H1 (cell line): ENCODE measurements at regions not wholly inside any gene's neighbourhood (a gene's known extent, or its start where the extent isn't known, plus 50 kb on each side); places are given as distances from the start of the nearest gene placed in this dataset.

ENCODE experiments used
- CTCF ChIA-PET: fragments of 300-600 bp; sonication (Branson Sonifier 250); formaldehyde crosslinking; loops from one replicate; lab custom pipeline; 2021; ENCODE audit not compliant: partially characterized antibody; lab: Charles Lee
- POLR2A ChIA-PET: fragments of 300-600 bp; sonication (Branson Sonifier 250); formaldehyde crosslinking; loops from one replicate; lab custom pipeline; 2021; ENCODE audit warnings: inconsistent platforms; ENCODE audit not compliant: partially characterized antibody; lab: Charles Lee
- DNase-seq, 2 experiments: peaks; one replicate each; pipeline versions ENCODE4 v3.0.0 to v3.0.0-alpha.2; 2010 to 2022; ENCODE audit warnings: low spot score in 2 of 2, low read depth in 1 of 2, mixed read lengths in 1 of 2
- FAIRE-seq: peaks from 2 replicates; lab custom pipeline; 2011; peaks lifted over from hg19 to GRCh38; lab: Jason Lieb, UNC
- H2AFZ ChIP-seq: 2 replicates; pipeline ENCODE4 v1.8.1; 2012; ENCODE audit warnings: low read length, inconsistent platforms
- H2AK5ac ChIP-seq: 2 replicates; pipeline ENCODE4 v1.6.1; 2013; ENCODE audit warnings: low read depth, low read length
- H2BK120ac ChIP-seq: replicated peaks from 2 replicates; pipeline ENCODE3; 2013; ENCODE audit warnings: low read depth, low read length, inconsistent platforms
- H2BK12ac ChIP-seq: 2 replicates; pipeline ENCODE4 v1.6.1; 2013; ENCODE audit warnings: low read depth, low read length
- H2BK15ac ChIP-seq: 2 replicates; pipeline ENCODE4 v1.6.1; 2013; ENCODE audit warnings: low read length
- H2BK20ac ChIP-seq: 2 replicates; pipeline ENCODE4 v1.6.1; 2013; ENCODE audit warnings: low read length
- H2BK5ac ChIP-seq: 2 replicates; pipeline ENCODE4 v1.6.1; 2013; ENCODE audit warnings: low read depth, low read length
- H3K14ac ChIP-seq: 2 replicates; pipeline ENCODE4 v1.6.1; 2013; ENCODE audit warnings: inconsistent platforms; ENCODE audit not compliant: insufficient read length
- H3K18ac ChIP-seq: 2 replicates; pipeline ENCODE4 v1.6.1; 2013; ENCODE audit warnings: low read length; ENCODE audit errors: extremely low read depth
- H3K23ac ChIP-seq: 2 replicates; pipeline ENCODE4 v1.6.1; 2013; ENCODE audit warnings: inconsistent platforms; ENCODE audit not compliant: insufficient read length
- H3K23me2 ChIP-seq: 2 replicates; pipeline ENCODE4 v1.6.1; 2013; ENCODE audit warnings: low read depth, low read length
- H3K27ac ChIP-seq: 2 replicates; pipeline ENCODE4 v1.6.1; 2011; ENCODE audit warnings: low read depth, low read length, inconsistent platforms
- H3K27me3 ChIP-seq, 4 experiments: replicated peaks in 1 of 4; 1 replicate in 1 of 4; 2 replicates in 3 of 4; pipeline versions ENCODE4 v1.6.1 to v1.8.1; 2011 to 2013; ENCODE audit warnings: low read length in 3 of 4, mild to moderate bottlenecking in 3 of 4, inconsistent platforms in 2 of 4, mixed read lengths in 2 of 4, moderate library complexity in 1 of 4; ENCODE audit not compliant: control insufficient read depth in 3 of 4, insufficient read depth in 3 of 4; ENCODE audit errors: extremely low read depth in 1 of 4
- H3K36me3 ChIP-seq, 4 experiments: 2 replicates each; pipeline versions ENCODE4 v1.6.1 to v1.8.1; 2011 to 2013; ENCODE audit warnings: mild to moderate bottlenecking in 4 of 4, low read length in 3 of 4, moderate library complexity in 2 of 4, control low read depth in 1 of 4, inconsistent platforms in 1 of 4; ENCODE audit not compliant: insufficient read depth in 4 of 4, control insufficient read depth in 2 of 4
- H3K4ac ChIP-seq: replicated peaks from 2 replicates; pipeline ENCODE3; 2013; ENCODE audit warnings: low read length, low read depth, mixed read lengths, inconsistent platforms; ENCODE audit not compliant: insufficient read length
- H3K4me1 ChIP-seq, 4 experiments: replicated peaks in 1 of 4; 1 replicate in 1 of 4; 2 replicates in 3 of 4; pipeline versions ENCODE4 v1.6.1 to v1.8.1; 2011 to 2013; ENCODE audit warnings: low read length in 3 of 4, inconsistent platforms in 2 of 4, mixed read lengths in 1 of 4; ENCODE audit not compliant: insufficient read depth in 4 of 4, control insufficient read depth in 3 of 4
- H3K4me2 ChIP-seq, 2 experiments: 2 replicates each; pipeline versions ENCODE4 v1.6.1 to v1.8.1; 2011 to 2013; ENCODE audit warnings: low read depth in 2 of 2, low read length in 2 of 2, control low read depth in 1 of 2, inconsistent platforms in 1 of 2, mild to moderate bottlenecking in 1 of 2; ENCODE audit not compliant: insufficient read depth in 1 of 2
- H3K4me3 ChIP-seq, 4 experiments: fragments of 200-600, 300-600 bp in 1 of 4; sonication (generic), shearing (Covaris generic), sonication (Bioruptor Twin) in 1 of 4; 2 replicates each; pipeline versions ENCODE4 v1.5.1 to v1.8.1; 2011 to 2016; ENCODE audit warnings: low read length in 4 of 4, low read depth in 3 of 4, control low read depth in 2 of 4, inconsistent platforms in 2 of 4, mild to moderate bottlenecking in 2 of 4, mixed read lengths in 1 of 4, moderate library complexity in 1 of 4; ENCODE audit not compliant: insufficient read depth in 2 of 4; ENCODE audit errors: extremely low read depth in 1 of 4
- H3K56ac ChIP-seq: replicated peaks from 2 replicates; pipeline ENCODE3; 2013; ENCODE audit warnings: low read depth, mild to moderate bottlenecking, mixed read lengths, low read length, inconsistent platforms; ENCODE audit not compliant: insufficient read length
- H3K79me1 ChIP-seq: 2 replicates; pipeline ENCODE4 v1.6.1; 2013; ENCODE audit warnings: low read depth, low read length, control low read depth
- H3K79me2 ChIP-seq, 2 experiments: 2 replicates each; pipeline versions ENCODE4 v1.6.1 to v1.8.1; 2012 to 2013; ENCODE audit warnings: low read length in 2 of 2, mild to moderate bottlenecking in 2 of 2, inconsistent platforms in 1 of 2; ENCODE audit not compliant: insufficient read depth in 2 of 2, control insufficient read depth in 1 of 2
- H3K9ac ChIP-seq, 4 experiments: replicated peaks in 1 of 4; 1 replicate in 1 of 4; 2 replicates in 3 of 4; pipeline versions ENCODE4 v1.6.1 to v1.8.1; 2011 to 2013; ENCODE audit warnings: low read depth in 3 of 4, low read length in 3 of 4, control low read depth in 2 of 4, mild to moderate bottlenecking in 2 of 4, moderate library complexity in 2 of 4, inconsistent platforms in 1 of 4; ENCODE audit errors: extremely low read depth in 1 of 4
- H3K9me3 ChIP-seq, 2 experiments: 2 replicates each; pipeline versions ENCODE4 v1.6.1 to v1.8.1; 2012 to 2013; ENCODE audit warnings: mild to moderate bottlenecking in 2 of 2, moderate library complexity in 2 of 2, control low read depth in 1 of 2, inconsistent platforms in 1 of 2, low read depth in 1 of 2, low read length in 1 of 2, mixed read lengths in 1 of 2; ENCODE audit not compliant: insufficient read depth in 2 of 2
- H4K20me1 ChIP-seq, 2 experiments: replicated peaks in 1 of 2; 2 replicates each; pipeline versions ENCODE3 to v1.8.1; 2011 to 2013; ENCODE audit warnings: inconsistent platforms in 2 of 2, low read length in 2 of 2, mild to moderate bottlenecking in 1 of 2; ENCODE audit not compliant: insufficient read depth in 2 of 2, control insufficient read depth in 1 of 2
- H4K5ac ChIP-seq: 2 replicates; pipeline ENCODE4 v1.6.1; 2013; ENCODE audit warnings: low read length, low read depth, mixed read lengths, inconsistent platforms; ENCODE audit not compliant: insufficient read length
- H4K8ac ChIP-seq: 2 replicates; pipeline ENCODE4 v1.8.0; 2013; ENCODE audit warnings: mild to moderate bottlenecking, moderate library complexity, low read length, inconsistent platforms; ENCODE audit not compliant: insufficient read depth; ENCODE audit errors: extremely low read depth
- H4K91ac ChIP-seq: replicated peaks from 2 replicates; pipeline ENCODE3; 2013; ENCODE audit warnings: low read length, mixed read lengths, inconsistent platforms; ENCODE audit not compliant: insufficient read length
- CHD2 ChIP-seq: IDR thresholded peaks from 2 replicates; pipeline ENCODE4 v1.6.1; 2012; ENCODE audit warnings: low read length, improper control_type of control experiment
- JUND ChIP-seq: IDR thresholded peaks from 2 replicates; pipeline ENCODE4 v1.6.1; 2011; ENCODE audit warnings: mild to moderate bottlenecking, improper control_type of control experiment, low read length
- RXRA ChIP-seq: IDR thresholded peaks from 2 replicates; pipeline ENCODE4 v1.6.1; 2011; ENCODE audit warnings: low read depth, mild to moderate bottlenecking, low read length, moderate library complexity; ENCODE audit not compliant: insufficient read depth
- SIRT6 ChIP-seq: IDR thresholded peaks from one replicate; pipeline ENCODE4 v1.7.1; 2012; ENCODE audit warnings: low read length, inconsistent platforms
- TAF1 ChIP-seq: IDR thresholded peaks from 2 replicates; pipeline ENCODE4 v1.6.1; 2011; ENCODE audit warnings: mild to moderate bottlenecking, low read depth, low read length
- WGBS, 2 experiments: shearing (Covaris generic) in 1 of 2; methylation state at CpG; one replicate each; pipeline versions ENCODE4 v1.1.6 to v1.1.7; 2013 to 2015; ENCODE audit warnings: low lambda C conversion rate in 2 of 2, mixed read lengths in 2 of 2, inconsistent platforms in 1 of 2, low coverage in 1 of 2, missing lambda C conversion rate in 1 of 2; ENCODE audit not compliant: insufficient replicate concordance in 2 of 2, insufficient coverage in 1 of 2, insufficient read length in 1 of 2; ENCODE audit errors: extremely low coverage in 1 of 2, missing lambda C conversion rate in 1 of 2; 5-methylcytosine and 5-hydroxymethylcytosine counted together

- H2BK20ac ChIP-seq: peak overlapping the region; percentile 97; the same call in 1 of the 2 replicates
- 0 out of 2 replicates have a peak overlapping the region, but pooled peaks have one; percentile 32 for H2BK15ac ChIP-seq
- H3K9ac ChIP-seq: no peak overlapping the region
- H3K4me3 ChIP-seq: peak overlapping the region in 1 of 4 experiments; percentile 20; a peak in 3 of 8 replicates
- peaks cover 0 to 12% (median 6%) of the 10 kb centered on the region in 4 experiments; a peak in 5 of 7 replicates for H3K4me1 ChIP-seq
- no peak overlapping the region for H2AFZ ChIP-seq
- no peaks in the 10 kb centered on the region for H3K79me2 ChIP-seq
- H3K18ac ChIP-seq: peak overlapping the region; percentile 85
- H3K27me3 ChIP-seq: no peaks in the 10 kb centered on the region
- H2BK5ac ChIP-seq: peak overlapping the region; percentile 74; the same call in 1 of the 2 replicates
- no peaks in the 10 kb centered on the region for H3K79me1 ChIP-seq
- DNase-seq: peak; percentile 79 to 87
- no peak overlapping the region for H3K56ac ChIP-seq
- H3K36me3 ChIP-seq: no peaks in the 10 kb centered on the region
- no peak overlapping the region for H2BK120ac ChIP-seq
- H4K8ac ChIP-seq: no peak overlapping the region
- 0 out of 4 replicates have a peak, but pooled peaks cover 0 to 2% of the 10 kb centered on the region in 2 experiments for H3K9me3 ChIP-seq
- H4K5ac ChIP-seq: no peak overlapping the region
- 35% methylated on average over 10 of the region's 12 CpGs; no CpG with 5 or more reads in 1 of the 2 experiments for WGBS, 2 experiments
- peak overlapping the region; percentile 39; the same call in 1 of the 2 replicates for H2AK5ac ChIP-seq
- H3K4me2 ChIP-seq: peak overlapping the region in 1 of 2 experiments; percentile 35; a peak in 2 of 4 replicates
- H3K4ac ChIP-seq: no peak overlapping the region
- peak; percentile 19 for FAIRE-seq
- no peak overlapping the region for H3K23ac ChIP-seq
- no peak overlapping the region for H3K14ac ChIP-seq
- ChIA-PET CTCF (interaction anchor here (0.8 to 1.7 kb wide), 2 partner anchors 9 to 17 kb away, joined by 3 read pairs; no protein-coding TSS in a partner anchor), POLR2A (interaction anchor here (1.2 to 1.8 kb wide), 5 partner anchors 8 to 85 kb away, joined by 3 to 7 read pairs (median 4); partner anchors contain the start of gene KIF5B)
- H3K23me2 ChIP-seq: no peaks in the 10 kb centered on the region
- peak overlapping the region; percentile 62 for H4K91ac ChIP-seq
- no peaks in the 10 kb centered on the region for H4K20me1 ChIP-seq
- H2BK12ac ChIP-seq: peak overlapping the region; percentile 78; the same call in 1 of the 2 replicates
- peak overlapping the region; percentile 66; the same call in 1 of the 2 replicates for H3K27ac ChIP-seq
- TF ChIP-seq CHD2: no peak
- no peak for TF ChIP-seq SIRT6
- TF ChIP-seq TAF1: no peak
- 0 out of 2 replicates have a peak, but pooled peaks have one; percentile 77 for TF ChIP-seq RXRA
- TF ChIP-seq JUND: peak; percentile 95
Measured at GRCh38 chr10:32139223-32140073, 83.2 kb upstream of the KIF5B start.
